Spinal cord (tissue), 9 donors: ENCODE measurements at regions not wholly inside any gene's neighbourhood (a gene's known extent, or its start where the extent isn't known, plus 50 kb on each side); places are given as distances from the start of the nearest gene placed in this dataset.

Source experiments
- DNase-seq, 6 donors: peaks; one replicate each; pipeline versions ENCODE4 v3.0.0 to v3.0.0-alpha.2; 2013 to 2015; ENCODE audit warnings: low spot score in 6 of 6, low read depth in 4 of 6
- H3K27ac ChIP-seq: one replicate; pipeline ENCODE4 v1.5.1; 2013; ENCODE audit warnings: low read depth, low read length, control low read depth
- H3K27me3 ChIP-seq: one replicate; pipeline ENCODE4 v1.6.1; 2013; ENCODE audit warnings: low read length; ENCODE audit not compliant: control insufficient read depth, insufficient read depth
- H3K36me3 ChIP-seq: one replicate; pipeline ENCODE4 v1.6.1; 2013; ENCODE audit warnings: low read length; ENCODE audit not compliant: control insufficient read depth, insufficient read depth
- H3K4me1 ChIP-seq: one replicate; pipeline ENCODE4 v1.6.1; 2013; ENCODE audit warnings: low read length; ENCODE audit not compliant: control insufficient read depth, insufficient read depth
- H3K4me3 ChIP-seq: one replicate; pipeline ENCODE4 v1.5.1; 2013; ENCODE audit warnings: low read depth, low read length, control low read depth
- H3K9me3 ChIP-seq: one replicate; pipeline ENCODE4 v1.6.1; 2013; ENCODE audit warnings: low read length; ENCODE audit not compliant: control insufficient read depth, insufficient read depth
- WGBS: methylation state at CpG from one replicate; pipeline ENCODE4 v1.1.5; 2013; ENCODE audit warnings: missing lambda C conversion rate; ENCODE audit not compliant: insufficient coverage; 5-methylcytosine and 5-hydroxymethylcytosine counted together
- donor health status: healthy.

- 86% methylated on average over 1 of the region's 1 CpG for WGBS
- Histone ChIP-seq H3K27me3 (no peaks in the 10 kb centered on the region), H3K9me3 (no peaks in the 10 kb centered on the region), H3K36me3 (no peaks in the 10 kb centered on the region), H3K27ac (no peak overlapping the region), H3K4me1 (no peaks in the 10 kb centered on the region), H3K4me3 (no peak overlapping the region)
- no peak for DNase-seq
Observed at GRCh38 chr3:117120014-117120413, 410.4 kb downstream of the TUSC7 start.

DNA sequence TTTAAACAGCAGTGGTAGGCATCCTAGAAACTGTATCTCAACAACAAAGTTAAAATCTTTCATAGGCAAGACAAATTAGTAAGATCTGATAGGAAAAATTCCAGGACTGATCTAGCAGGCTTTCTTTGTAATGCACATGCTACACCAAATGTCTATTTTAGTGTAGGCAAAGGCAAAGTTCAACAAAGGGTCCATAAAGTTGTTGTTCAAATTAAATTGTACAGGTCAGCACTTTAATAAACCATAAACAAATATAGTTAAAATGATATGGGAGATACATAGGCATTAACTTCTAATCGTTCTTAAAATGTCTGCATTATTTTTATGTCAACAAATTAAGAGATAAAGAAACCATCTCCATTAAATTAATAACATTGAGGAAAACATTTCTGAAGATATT is 413.0 kb downstream of the TUSC7 start:
- no peak overlapping the region for H3K27ac ChIP-seq
- WGBS, result no CpG with 5 or more reads among the region's 1 CpG
- H3K27me3 ChIP-seq, result no peaks in the 10 kb centered on the region
- no peak overlapping the region for H3K4me3 ChIP-seq
- H3K4me1 ChIP-seq, result no peaks in the 10 kb centered on the region
- no peak for DNase-seq
- H3K36me3 ChIP-seq, result no peaks in the 10 kb centered on the region
- no peaks in the 10 kb centered on the region for H3K9me3 ChIP-seq

DNA sequence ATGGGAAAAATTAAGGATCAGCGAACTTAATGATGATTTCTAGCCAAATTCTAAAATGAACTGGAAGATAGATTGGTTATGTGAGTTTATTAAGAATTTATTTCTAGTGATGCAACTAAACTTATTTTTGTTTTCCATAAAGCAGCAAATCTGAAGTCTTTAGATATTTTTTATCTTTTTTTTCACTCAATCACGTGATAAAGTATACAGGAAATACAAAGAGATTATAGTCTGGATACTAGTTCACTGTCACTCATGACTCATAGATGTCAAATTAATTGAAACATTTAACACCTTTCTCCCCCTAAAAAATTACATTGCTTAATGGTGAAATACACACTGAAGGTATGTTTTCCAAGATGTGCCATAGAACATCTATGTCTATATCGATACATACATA is 416.9 kb downstream of the TUSC7 start:
- Histone ChIP-seq H3K36me3 (no peaks in the 10 kb centered on the region), H3K27me3 (no peaks in the 10 kb centered on the region), H3K9me3 (no peaks in the 10 kb centered on the region), H3K4me3 (no peak overlapping the region), H3K27ac (no peak overlapping the region), H3K4me1 (no peaks in the 10 kb centered on the region)
- no CpG with 5 or more reads among the region's 3 CpGs for WGBS
- DNase-seq, result no peak

DNA sequence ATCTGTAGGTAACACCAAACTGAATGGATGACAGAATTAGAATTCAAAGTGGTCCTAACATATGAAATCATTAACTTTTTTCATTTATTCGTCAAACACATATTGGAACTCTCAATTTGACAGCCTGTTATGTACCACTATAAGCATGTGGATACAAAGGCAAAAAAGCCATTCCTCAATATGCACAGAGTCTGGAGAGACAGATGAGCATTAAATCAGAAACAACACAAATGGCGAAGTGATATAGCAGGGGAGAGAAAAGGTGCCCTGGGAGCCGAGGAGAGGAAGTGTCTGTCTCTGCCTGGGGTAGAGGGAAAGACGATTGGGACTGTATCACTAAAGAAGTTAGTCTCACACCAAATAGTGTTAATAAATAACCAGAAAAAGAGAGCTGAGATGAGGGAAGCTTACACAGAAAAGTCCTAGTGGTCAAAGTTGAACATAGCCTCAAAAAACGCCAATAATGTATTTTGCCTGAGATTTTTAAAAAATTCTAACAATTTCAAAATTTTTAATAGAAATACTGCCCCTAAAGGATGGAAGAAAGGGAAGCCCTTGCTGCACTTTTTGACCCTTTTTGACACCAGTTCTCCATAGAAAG is 417.5 kb downstream of the TUSC7 start:
- Histone ChIP-seq H3K27ac (no peak overlapping the region), H3K4me3 (no peak overlapping the region), H3K9me3 (no peaks in the 10 kb centered on the region), H3K36me3 (no peaks in the 10 kb centered on the region), H3K27me3 (no peaks in the 10 kb centered on the region), H3K4me1 (no peaks in the 10 kb centered on the region)
- no CpG with 5 or more reads among the region's 5 CpGs for WGBS
- peak in 1 of 6 donors; percentile 53 for DNase-seq

- H3K27me3 ChIP-seq, result no peaks in the 10 kb centered on the region
- no peaks in the 10 kb centered on the region for H3K4me1 ChIP-seq
- H3K36me3 ChIP-seq, result no peaks in the 10 kb centered on the region
- no peak overlapping the region for H3K27ac ChIP-seq
- H3K9me3 ChIP-seq, result no peaks in the 10 kb centered on the region
- no peak for DNase-seq
- no CpG with 5 or more reads among the region's 2 CpGs for WGBS
- no peak overlapping the region for H3K4me3 ChIP-seq
Observed at GRCh38 chr3:117128133-117128532, 418.6 kb downstream of the TUSC7 start.

GRCh38 chr3:117128872-117129271 is 419.3 kb downstream of the TUSC7 start:
- Histone ChIP-seq H3K9me3 (no peaks in the 10 kb centered on the region), H3K4me1 (no peaks in the 10 kb centered on the region), H3K27ac (no peak overlapping the region), H3K4me3 (no peak overlapping the region), H3K36me3 (no peaks in the 10 kb centered on the region), H3K27me3 (no peaks in the 10 kb centered on the region)
- no peak for DNase-seq
- no CpG with 5 or more reads among the region's 1 CpG for WGBS

DNA sequence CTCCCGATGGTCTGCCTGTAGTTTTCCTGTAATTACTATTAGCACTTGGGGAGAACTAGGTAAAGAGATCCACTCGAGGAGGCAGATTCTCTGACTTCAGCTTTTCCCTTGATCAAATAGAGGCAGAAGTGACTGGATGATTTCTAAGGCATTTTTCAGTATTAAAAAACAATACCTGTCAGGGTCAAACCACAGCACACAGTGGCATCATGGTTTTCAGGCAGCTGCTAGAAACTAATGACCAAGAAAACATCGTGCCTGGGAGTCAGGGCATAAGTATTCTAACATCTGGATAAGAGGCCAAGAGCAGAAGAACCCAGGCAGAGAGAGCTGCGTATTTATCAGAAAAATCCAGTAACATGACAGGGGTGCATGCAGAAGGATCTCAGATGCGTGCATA is 419.9 kb downstream of the TUSC7 start:
- no peaks in the 10 kb centered on the region for H3K4me1 ChIP-seq
- H3K4me3 ChIP-seq, result no peak overlapping the region
- no peaks in the 10 kb centered on the region for H3K27me3 ChIP-seq
- H3K27ac ChIP-seq, result no peak overlapping the region
- H3K36me3 ChIP-seq, result no peaks in the 10 kb centered on the region
- no peak for DNase-seq
- WGBS, result 45% methylated on average over 3 of the region's 5 CpGs
- H3K9me3 ChIP-seq, result no peaks in the 10 kb centered on the region

DNA sequence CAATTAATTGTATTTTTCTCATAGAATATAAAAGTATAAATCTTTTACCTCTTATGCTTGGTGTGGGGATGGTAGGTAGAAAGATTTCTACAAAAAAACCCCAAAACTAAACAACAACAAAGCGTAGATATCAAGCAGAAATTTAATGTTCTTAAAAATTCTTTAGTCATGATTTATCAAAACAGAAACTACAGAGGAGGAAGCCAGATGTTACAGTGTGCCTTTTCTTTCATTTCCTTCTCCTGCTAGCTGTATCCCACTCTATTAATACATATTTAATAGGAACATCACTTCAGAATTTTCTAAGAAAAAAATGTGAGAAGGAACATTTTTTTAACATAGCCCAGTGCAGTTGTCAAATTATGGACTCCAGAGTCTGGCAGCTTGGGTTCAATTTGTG is 420.6 kb downstream of the TUSC7 start:
- no CpG with 5 or more reads among the region's 1 CpG for whole genome bisulfite sequencing
- DNase-seq, result no peak
- no peaks in the 10 kb centered on the region for H3K9me3 ChIP-seq
- H3K4me1 ChIP-seq, result no peaks in the 10 kb centered on the region
- no peaks in the 10 kb centered on the region for H3K27me3 ChIP-seq
- H3K27ac ChIP-seq, result no peak overlapping the region
- no peaks in the 10 kb centered on the region for H3K36me3 ChIP-seq
- H3K4me3 ChIP-seq, result no peak overlapping the region

DNA sequence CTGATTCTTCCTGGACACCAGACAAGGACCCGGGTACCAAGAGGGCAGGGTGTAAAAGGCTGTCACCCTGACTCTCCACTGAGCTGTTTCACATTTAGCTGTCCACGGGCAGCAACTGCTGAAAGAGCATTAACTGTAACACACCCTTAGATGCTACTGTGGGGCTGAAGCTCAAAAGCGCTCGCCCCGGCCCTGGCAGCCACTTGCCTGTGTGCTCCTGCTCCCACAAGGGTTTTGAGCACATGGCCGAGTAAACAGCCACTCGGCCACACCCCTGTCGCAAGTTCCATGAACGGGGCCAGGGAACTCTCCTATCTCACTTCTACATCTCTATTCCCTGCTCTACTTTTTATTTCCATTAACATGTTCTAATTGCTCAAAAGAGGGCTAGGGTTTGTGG is 421.7 kb downstream of the TUSC7 start:
- WGBS, result 51% methylated on average over 6 of the region's 9 CpGs
- H3K27me3 ChIP-seq, result no peaks in the 10 kb centered on the region
- no peaks in the 10 kb centered on the region for H3K4me1 ChIP-seq
- no peaks in the 10 kb centered on the region for H3K36me3 ChIP-seq
- no peak overlapping the region for H3K4me3 ChIP-seq
- H3K9me3 ChIP-seq, result no peaks in the 10 kb centered on the region
- H3K27ac ChIP-seq, result no peak overlapping the region
- DNase-seq, result no peak

DNA sequence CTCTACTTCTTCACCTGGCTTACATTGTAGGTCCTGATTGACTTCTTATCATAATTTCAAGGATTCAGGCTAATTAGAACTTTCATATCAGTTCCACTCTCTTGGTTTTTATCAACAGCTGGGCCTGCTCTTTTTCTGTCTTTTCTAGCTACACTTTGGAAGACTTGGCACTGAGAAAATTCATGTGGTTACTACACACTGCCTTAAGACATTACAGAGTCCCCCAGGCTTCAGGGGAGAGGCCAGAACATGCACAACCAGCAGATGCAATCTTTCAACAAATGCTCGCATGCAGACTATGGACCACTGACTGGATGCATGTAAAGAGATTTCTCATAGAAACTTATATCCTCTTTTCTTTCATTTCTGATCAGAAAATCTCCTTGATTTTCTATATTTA is 423.5 kb downstream of the TUSC7 start:
- H3K4me1 ChIP-seq, result peaks cover 2% of the 10 kb centered on the region
- DNase-seq, result no peak

More for the DNA sequence above, 423.5 kb downstream of the TUSC7 start:
- H3K27me3 ChIP-seq, result no peaks in the 10 kb centered on the region
- H3K4me3 ChIP-seq, result no peak overlapping the region
- H3K27ac ChIP-seq, result no peak overlapping the region
- H3K9me3 ChIP-seq, result no peaks in the 10 kb centered on the region
- H3K36me3 ChIP-seq, result no peaks in the 10 kb centered on the region
- WGBS, result no CpG with 5 or more reads among the region's 1 CpG
